Mesenchymal stem cell (in vitro differentiated cells and primary cell): ENCODE measurements at regions not wholly inside any gene's neighbourhood (a gene's known extent, or its start where the extent isn't known, plus 50 kb on each side); places are given as distances from the start of the nearest gene placed in this dataset.

ENCODE experiments used
- DNase-seq: peaks from one replicate; pipeline ENCODE4 v3.0.0-alpha.2; 2013
- H2AFZ ChIP-seq: one replicate; pipeline ENCODE4 v1.6.1; 2013; ENCODE audit warnings: low read depth, mild to moderate bottlenecking, control low read depth, inconsistent platforms, low read length, moderate library complexity
- H2AK5ac ChIP-seq: 2 replicates; pipeline ENCODE4 v1.6.1; 2013; ENCODE audit warnings: low read length, moderate library complexity, mild to moderate bottlenecking, inconsistent platforms; ENCODE audit not compliant: severe bottlenecking
- H2BK120ac ChIP-seq: one replicate; pipeline ENCODE4 v1.6.1; 2013; ENCODE audit warnings: low read depth, mild to moderate bottlenecking, inconsistent platforms, low read length, moderate library complexity
- H2BK12ac ChIP-seq, 2 experiments: one replicate each; pipeline ENCODE4 v1.6.1; 2013; ENCODE audit warnings: inconsistent platforms in 2 of 2, low read length in 2 of 2, mild to moderate bottlenecking in 2 of 2, moderate library complexity in 2 of 2, control low read depth in 1 of 2
- H2BK15ac ChIP-seq: one replicate; pipeline ENCODE4 v1.6.1; 2013; ENCODE audit warnings: mild to moderate bottlenecking, low read depth, inconsistent platforms; ENCODE audit not compliant: poor library complexity, severe bottlenecking
- H2BK5ac ChIP-seq: 2 replicates; pipeline ENCODE4 v1.6.1; 2013; ENCODE audit warnings: low read depth, mild to moderate bottlenecking, low read length, control low read depth, inconsistent platforms; ENCODE audit not compliant: poor library complexity, severe bottlenecking
- H3K14ac ChIP-seq, 2 experiments: one replicate each; pipeline ENCODE4 v1.6.1; 2013; ENCODE audit warnings: inconsistent platforms in 2 of 2, low read length in 2 of 2, control low read depth in 1 of 2, mild to moderate bottlenecking in 1 of 2, moderate library complexity in 1 of 2
- H3K18ac ChIP-seq, 2 experiments: one replicate each; pipeline ENCODE4 v1.6.1; 2013; ENCODE audit warnings: inconsistent platforms in 2 of 2, low read length in 2 of 2, control low read depth in 1 of 2, low read depth in 1 of 2, mild to moderate bottlenecking in 1 of 2
- H3K23ac ChIP-seq, 2 experiments: one replicate each; pipeline ENCODE4 v1.6.1; 2013; ENCODE audit warnings: inconsistent platforms in 2 of 2, low read length in 2 of 2, mild to moderate bottlenecking in 2 of 2, moderate library complexity in 2 of 2, control low read depth in 1 of 2
- H3K27ac ChIP-seq: 2 replicates; pipeline ENCODE4 v1.5.1; 2013; ENCODE audit warnings: mild to moderate bottlenecking, moderate library complexity, low read length, control low read depth, inconsistent platforms; ENCODE audit not compliant: poor library complexity, severe bottlenecking
- H3K27me3 ChIP-seq, 2 experiments: 2 replicates each; pipeline versions ENCODE4 v1.6.1 to v1.7.0; 2013; ENCODE audit warnings: low read length in 2 of 2, mild to moderate bottlenecking in 2 of 2, moderate library complexity in 2 of 2, control low read depth in 1 of 2, inconsistent platforms in 1 of 2; ENCODE audit not compliant: control insufficient read depth in 1 of 2, insufficient read depth in 1 of 2
- H3K36me3 ChIP-seq, 2 experiments: 2 replicates each; pipeline versions ENCODE4 v1.6.1 to v1.7.0; 2013; ENCODE audit warnings: low read length in 2 of 2, control low read depth in 1 of 2, inconsistent platforms in 1 of 2, low read depth in 1 of 2, mild to moderate bottlenecking in 1 of 2; ENCODE audit not compliant: insufficient read depth in 2 of 2, control insufficient read depth in 1 of 2
- H3K4ac ChIP-seq, 2 experiments: one replicate each; pipeline ENCODE4 v1.6.1; 2013; ENCODE audit warnings: inconsistent platforms in 2 of 2, low read length in 2 of 2, mild to moderate bottlenecking in 2 of 2, moderate library complexity in 2 of 2, control low read depth in 1 of 2, low read depth in 1 of 2
- H3K4me1 ChIP-seq: 2 replicates; pipeline ENCODE4 v1.6.1; 2013; ENCODE audit warnings: low read depth, low read length, control low read depth; ENCODE audit not compliant: control insufficient read depth, insufficient read depth
- H3K4me2 ChIP-seq: 2 replicates; pipeline ENCODE4 v1.6.1; 2013; ENCODE audit warnings: low read length, mild to moderate bottlenecking, inconsistent platforms; ENCODE audit not compliant: poor library complexity, severe bottlenecking
- H3K4me3 ChIP-seq, 2 experiments: 2 replicates each; pipeline versions ENCODE4 v1.5.1 to v1.7.0; 2013; ENCODE audit warnings: low read length in 2 of 2, mild to moderate bottlenecking in 2 of 2, control low read depth in 1 of 2, low read depth in 1 of 2; ENCODE audit not compliant: insufficient read depth in 1 of 2
- H3K79me1 ChIP-seq: replicated peaks from 2 replicates; pipeline ENCODE4 v1.6.1; 2013; ENCODE audit warnings: mild to moderate bottlenecking, control low read depth, low read length, inconsistent platforms; ENCODE audit not compliant: poor library complexity, severe bottlenecking
- H3K9ac ChIP-seq: 2 replicates; pipeline ENCODE4 v1.7.0; 2013; ENCODE audit warnings: mild to moderate bottlenecking, low read length, moderate library complexity
- H3K9me3 ChIP-seq: 2 replicates; pipeline ENCODE4 v1.7.0; 2013; ENCODE audit warnings: mild to moderate bottlenecking, low read length; ENCODE audit not compliant: control insufficient read depth
- H4K8ac ChIP-seq: one replicate; pipeline ENCODE4 v1.6.1; 2013; ENCODE audit warnings: inconsistent platforms, mild to moderate bottlenecking, low read length, moderate library complexity
- H4K91ac ChIP-seq: one replicate; pipeline ENCODE4 v1.6.1; 2013; ENCODE audit warnings: mild to moderate bottlenecking, low read length, inconsistent platforms
- WGBS: methylation state at CpG from one replicate; pipeline ENCODE4 v1.1.7; 2013; ENCODE audit warnings: mixed read lengths; 5-methylcytosine and 5-hydroxymethylcytosine counted together

- H2BK5ac ChIP-seq = no peak overlapping the region
- H2BK12ac ChIP-seq = no peak overlapping the region
- peaks cover 0 to 3% of the 10 kb centered on the region in 2 experiments for H3K27me3 ChIP-seq
- H2BK120ac ChIP-seq = no peak overlapping the region
- no peaks in the 10 kb centered on the region for H3K36me3 ChIP-seq
- H3K23ac ChIP-seq = no peak overlapping the region
- no peak overlapping the region for H3K4me2 ChIP-seq
- no peak overlapping the region for H3K4me3 ChIP-seq
- no peak overlapping the region for H3K18ac ChIP-seq
- no peak overlapping the region for H4K8ac ChIP-seq
- WGBS = 98% methylated on average over 8 of the region's 8 CpGs
- no peak overlapping the region for H3K14ac ChIP-seq
- H3K4me1 ChIP-seq = no peaks in the 10 kb centered on the region
- no peaks in the 10 kb centered on the region for H3K79me1 ChIP-seq
- H3K9me3 ChIP-seq = no peaks in the 10 kb centered on the region
- no peak overlapping the region for H3K27ac ChIP-seq
- no peak overlapping the region for H2AK5ac ChIP-seq
- H3K9ac ChIP-seq = no peak overlapping the region
- no peak overlapping the region for H4K91ac ChIP-seq
- no peak overlapping the region for H2AFZ ChIP-seq
- H2BK15ac ChIP-seq = no peak overlapping the region
- DNase-seq = no peak
- H3K4ac ChIP-seq = no peak overlapping the region
These were observed 192.6 kb upstream of the SERP2 start for GRCh38 chr13:44180876-44181536.

GRCh38 chr13:44181931-44182330 lies 191.7 kb upstream of the SERP2 start:
- Histone ChIP-seq H3K27ac (no peak overlapping the region), H3K79me1 (no peaks in the 10 kb centered on the region), H2BK12ac (no peak overlapping the region), H2BK15ac (no peak overlapping the region), H4K8ac (no peak overlapping the region), H3K23ac (no peak overlapping the region), H3K36me3 (no peaks in the 10 kb centered on the region), H2BK120ac (no peak overlapping the region), H3K18ac (no peak overlapping the region), H2AFZ (no peak overlapping the region), H3K4me2 (no peak overlapping the region), H3K4me1 (no peaks in the 10 kb centered on the region), H3K9me3 (no peaks in the 10 kb centered on the region), H3K9ac (no peak overlapping the region), H3K27me3 (peaks cover 0 to 3% of the 10 kb centered on the region in 2 experiments), H3K14ac (no peak overlapping the region), H2BK5ac (no peak overlapping the region), H4K91ac (no peak overlapping the region), H2AK5ac (no peak overlapping the region), H3K4me3 (no peak overlapping the region), H3K4ac (no peak overlapping the region)
- WGBS = 70% methylated on average over 1 of the region's 2 CpGs
- DNase-seq = no peak

DNA sequence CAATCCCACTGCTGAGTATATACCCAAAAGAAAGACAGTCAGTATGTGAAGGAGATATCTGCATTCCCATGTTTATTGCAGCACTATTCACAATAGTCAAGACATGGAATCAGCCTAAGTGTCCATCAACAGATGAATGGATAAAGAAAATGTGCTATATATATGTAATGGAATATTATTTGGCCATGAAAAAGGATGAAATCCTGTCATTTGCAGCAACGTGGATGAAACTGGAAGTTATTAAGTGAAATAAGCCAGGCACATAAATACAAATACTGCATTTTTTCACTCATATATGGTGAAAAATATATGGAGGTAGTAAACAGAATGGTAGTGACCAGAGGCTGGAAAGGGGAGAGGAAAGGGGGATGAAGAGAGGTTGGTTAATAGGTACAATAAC lies 188.9 kb upstream of the SERP2 start:
- Histone ChIP-seq H3K23ac (no peak overlapping the region), H3K4me2 (no peak overlapping the region), H2AFZ (no peak overlapping the region), H3K27ac (no peak overlapping the region), H3K4me3 (no peak overlapping the region), H3K27me3 (peaks cover 0 to 3% of the 10 kb centered on the region in 2 experiments), H2BK5ac (no peak overlapping the region), H3K14ac (no peak overlapping the region), H3K4me1 (peaks cover 3% of the 10 kb centered on the region), H4K8ac (no peak overlapping the region), H2BK12ac (no peak overlapping the region), H3K4ac (no peak overlapping the region), H3K9me3 (no peaks in the 10 kb centered on the region), H2BK15ac (no peak overlapping the region), H3K36me3 (no peaks in the 10 kb centered on the region), H3K18ac (no peak overlapping the region), H3K9ac (no peak overlapping the region), H2BK120ac (no peak overlapping the region), H3K79me1 (no peaks in the 10 kb centered on the region), H2AK5ac (no peak overlapping the region), H4K91ac (no peak overlapping the region)
- DNase-seq = no peak
- no CpG with 5 or more reads among the region's 1 CpG for WGBS

DNA sequence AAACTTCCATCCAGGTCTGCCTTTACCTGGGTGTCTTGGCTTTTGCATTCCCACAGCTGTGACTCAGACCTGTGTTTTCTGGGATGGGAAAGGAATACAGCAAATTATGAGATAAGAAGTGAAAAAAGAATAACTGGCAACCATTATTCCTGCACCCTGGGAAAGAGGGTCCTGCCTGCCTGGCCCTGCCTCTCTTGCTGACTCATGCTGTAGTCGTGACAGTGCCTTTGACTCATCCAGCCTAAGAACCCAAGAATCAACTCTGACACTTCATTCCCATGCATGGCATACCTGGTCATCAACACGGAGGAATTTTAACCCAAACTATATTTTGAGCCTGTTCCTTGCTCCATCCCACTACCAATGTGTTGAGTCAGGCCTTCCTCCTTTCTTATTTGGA lies 185.4 kb upstream of the SERP2 start:
- no peaks in the 10 kb centered on the region for H3K9me3 ChIP-seq
- H2BK12ac ChIP-seq = no peak overlapping the region
- H4K8ac ChIP-seq = no peak overlapping the region
- no peak overlapping the region for H3K4ac ChIP-seq
- H2AK5ac ChIP-seq = no peak overlapping the region
- H4K91ac ChIP-seq = no peak overlapping the region
- no peaks in the 10 kb centered on the region for H3K79me1 ChIP-seq
- no peaks in the 10 kb centered on the region for H3K36me3 ChIP-seq
- H3K27ac ChIP-seq = no peak overlapping the region
- H3K9ac ChIP-seq = no peak overlapping the region
- WGBS = 42% methylated on average over 2 of the region's 2 CpGs
- H3K18ac ChIP-seq = no peak overlapping the region
- no peak overlapping the region for H3K23ac ChIP-seq
- DNase-seq = peak; percentile 45
- no peak overlapping the region for H2BK5ac ChIP-seq
- H2BK15ac ChIP-seq = no peak overlapping the region
- H3K27me3 ChIP-seq = no peaks in the 10 kb centered on the region
- H2BK120ac ChIP-seq = no peak overlapping the region
- H3K4me3 ChIP-seq = no peak overlapping the region
- peaks cover 3% of the 10 kb centered on the region for H3K4me1 ChIP-seq
- H3K14ac ChIP-seq = no peak overlapping the region
- no peak overlapping the region for H2AFZ ChIP-seq
- H3K4me2 ChIP-seq = no peak overlapping the region
